ENCODE measurements at regions not wholly inside any gene's neighbourhood (a gene's known extent, or its start where the extent isn't known, plus 50 kb on each side); places are given as distances from the start of the nearest gene placed in this dataset.

DNA sequence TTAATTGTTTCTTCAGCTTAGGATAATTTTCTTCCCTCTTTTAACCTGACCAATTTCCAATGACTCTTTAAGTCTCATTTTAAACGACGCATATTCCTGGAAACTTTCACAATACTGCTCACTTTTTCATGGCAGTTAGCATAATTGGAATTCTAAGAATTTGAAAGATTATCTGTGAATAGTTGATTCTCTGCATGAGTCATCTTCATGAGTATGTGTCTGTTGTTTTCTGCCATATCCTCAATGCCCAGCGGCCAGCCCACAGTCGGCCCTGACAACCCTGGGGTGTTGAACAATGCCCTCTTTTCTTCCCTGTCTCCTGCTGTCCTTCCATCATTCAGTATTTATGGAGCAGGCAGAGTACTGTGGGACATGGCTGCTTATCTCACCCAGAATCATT, 554.2 kb downstream of the CDH26 start:
- DNase-seq, result no peak

DNA sequence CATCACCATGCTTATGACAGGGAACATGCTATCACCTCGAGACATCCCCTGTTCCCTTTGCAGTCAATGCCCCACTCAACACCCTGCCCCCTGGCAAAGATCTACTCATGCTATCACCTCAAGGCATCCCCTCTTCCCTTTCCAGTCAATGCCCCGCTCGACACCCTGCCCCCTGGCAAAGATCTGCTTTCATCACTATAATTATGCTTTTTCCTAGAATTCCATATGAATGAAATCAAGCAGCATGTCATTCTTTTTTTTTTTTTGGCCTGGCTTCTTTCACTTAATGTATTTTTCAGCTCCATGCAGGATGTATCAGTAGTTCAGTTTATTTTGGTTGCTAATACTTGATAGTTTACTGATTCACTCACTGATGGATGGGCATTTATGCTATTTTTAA, 554.9 kb downstream of the CDH26 start:
- DNase-seq, result no peak

DNA sequence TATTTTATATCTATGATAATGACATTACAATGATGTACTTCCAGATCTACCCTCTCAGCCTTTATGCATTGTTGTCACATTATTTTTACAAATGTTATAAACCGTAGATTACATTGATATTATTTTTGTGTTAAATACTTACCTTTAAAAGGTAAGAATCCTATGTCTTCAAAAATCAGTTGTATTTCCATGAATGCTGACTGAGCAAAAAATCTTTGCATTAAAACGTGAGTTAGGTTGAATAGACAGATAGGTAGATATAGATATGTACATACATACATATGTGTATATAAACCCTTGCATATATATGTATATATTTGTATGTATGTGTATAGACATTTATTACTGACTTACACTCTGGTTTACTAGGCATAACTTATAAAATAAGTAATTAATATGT, 558.2 kb downstream of the CDH26 start:
- no peak for DNase-seq

DNA sequence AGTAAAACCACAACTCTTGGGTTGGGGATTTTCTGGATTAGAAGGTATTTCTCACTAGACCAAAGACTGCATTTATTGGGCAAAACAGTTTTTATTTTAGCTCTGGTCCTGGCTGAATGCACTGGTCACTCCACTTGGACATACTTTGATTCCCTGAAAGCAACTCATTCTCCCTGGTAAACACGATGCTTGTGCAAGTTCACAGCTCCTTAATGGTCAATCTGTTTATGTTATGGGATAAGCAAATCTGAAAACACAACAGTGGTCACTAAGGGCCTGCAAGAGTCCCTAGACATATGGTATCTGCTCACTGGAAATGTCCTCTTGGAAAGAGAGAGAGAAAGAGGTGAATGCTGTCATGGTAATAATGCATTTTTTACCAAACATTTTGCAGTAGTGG, 559.8 kb downstream of the CDH26 start:
- DNase-seq, result no peak

DNA sequence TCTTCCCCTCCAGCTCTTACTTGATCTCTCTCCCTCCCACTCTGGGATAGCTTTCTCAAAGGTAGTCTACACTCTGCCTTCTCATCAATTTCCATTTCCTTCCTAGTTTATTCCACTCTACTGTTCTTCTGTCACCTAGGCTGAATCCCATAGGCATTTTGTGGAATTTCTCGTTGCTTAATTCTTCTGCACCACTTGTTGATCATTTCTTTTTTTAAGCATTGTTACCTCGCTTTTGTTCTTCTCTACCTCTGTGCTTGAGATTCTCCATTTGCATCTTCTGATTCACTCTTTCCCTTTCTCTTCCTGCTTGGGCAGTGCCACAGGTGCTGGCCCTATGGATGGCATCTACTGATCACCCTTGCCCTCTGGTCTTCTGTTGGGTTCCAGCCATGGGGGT, 567.2 kb downstream of the CDH26 start:
- no peak for DNase-seq

DNA sequence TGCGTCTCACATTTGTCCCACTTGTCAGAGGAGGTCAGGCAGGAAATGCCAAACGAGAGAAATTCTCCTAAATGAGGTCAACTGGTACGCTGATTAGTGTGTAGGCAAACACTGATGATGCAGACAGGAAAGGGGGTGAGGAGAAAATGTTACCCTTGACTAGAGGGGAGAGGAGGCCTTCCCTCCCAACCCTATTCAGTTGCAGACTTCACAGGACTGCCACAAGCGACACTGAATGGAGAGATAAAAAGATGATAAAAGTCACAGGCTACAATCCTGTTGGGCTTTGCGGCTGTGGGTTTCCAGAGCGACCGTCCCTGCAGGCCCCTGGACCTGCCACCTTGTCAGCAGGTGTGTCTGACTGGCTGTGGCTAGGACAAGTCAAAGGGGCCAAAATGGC, 569.4 kb downstream of the CDH26 start:
- DNase-seq, result no peak

DNA sequence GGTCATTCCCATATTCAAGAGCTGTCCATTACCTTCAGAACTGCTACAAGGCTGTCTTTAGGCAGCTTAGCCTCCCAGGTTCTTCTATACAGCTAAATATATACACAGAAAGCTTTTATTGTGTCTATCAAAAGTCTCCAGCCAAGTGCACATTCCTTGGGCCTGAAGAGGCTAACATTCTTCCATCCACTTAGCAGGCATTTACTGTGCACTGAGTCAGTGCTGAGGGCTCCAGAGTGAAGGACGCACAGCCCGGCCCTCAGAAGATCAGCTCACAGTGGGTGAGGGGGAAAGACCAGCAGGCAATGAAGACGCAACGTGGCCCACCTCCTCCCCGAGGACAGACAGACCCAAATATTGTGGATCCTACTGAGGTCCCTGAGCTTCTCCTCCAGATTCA, 569.9 kb downstream of the CDH26 start:
- DNase-seq, result no peak

DNA sequence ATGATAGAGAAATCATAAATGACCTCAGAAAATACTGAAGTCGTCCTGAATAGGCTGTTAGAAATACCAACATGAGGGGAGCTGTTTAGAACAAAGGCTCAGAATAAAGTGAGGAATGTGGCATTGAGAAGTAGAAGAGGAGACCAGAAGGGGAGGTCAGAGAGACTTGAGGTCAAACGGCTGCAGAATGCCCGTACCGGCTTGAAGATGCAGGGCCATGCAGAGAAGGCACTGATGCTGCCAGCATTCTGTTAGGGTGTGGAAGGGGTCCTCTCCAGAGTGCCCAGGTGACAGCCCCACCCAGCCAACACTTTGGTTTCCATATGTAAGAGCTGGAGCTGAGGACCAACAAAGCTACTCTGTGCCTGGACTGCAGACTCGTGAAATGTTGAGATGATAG, 570.9 kb downstream of the CDH26 start:
- no peak for DNase-seq

DNA sequence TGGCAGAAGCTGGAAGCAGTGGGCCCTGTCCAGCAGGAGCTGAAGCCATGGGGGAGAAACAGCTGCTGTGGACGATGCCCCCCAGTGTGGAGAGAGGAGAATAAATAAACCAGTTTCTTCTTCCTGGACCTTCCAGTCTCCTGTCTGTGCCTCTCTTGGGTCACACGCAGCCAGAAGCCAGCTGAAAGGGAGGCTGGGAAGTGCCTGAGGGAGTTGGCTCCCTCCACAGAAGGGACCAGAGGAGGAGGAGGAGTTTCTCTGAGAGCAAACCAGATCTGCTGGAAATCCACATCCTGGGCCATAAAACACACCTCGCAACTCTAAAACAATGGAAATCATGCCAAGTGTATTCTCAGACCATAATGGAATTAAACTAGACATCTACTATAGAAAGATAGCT, 577.0 kb downstream of the CDH26 start:
- DNase-seq, result no peak

DNA sequence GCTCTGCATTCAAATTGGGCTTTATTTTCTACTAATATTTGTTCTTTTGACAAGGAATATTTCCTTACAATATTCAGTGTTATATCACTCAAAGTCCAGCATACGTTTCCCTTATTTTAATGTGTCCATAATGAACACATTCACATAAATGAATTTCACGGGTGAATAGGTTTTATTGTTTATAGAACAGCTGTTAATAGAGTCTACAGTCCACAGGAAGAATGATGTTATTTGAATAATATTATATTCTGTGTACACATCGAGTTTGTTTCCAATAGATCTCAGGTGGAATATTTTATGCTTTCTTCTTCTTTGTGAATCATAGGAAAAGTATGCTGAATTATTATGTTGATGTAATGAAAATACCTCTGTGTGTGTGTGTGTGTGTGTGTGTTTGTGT, 582.4 kb downstream of the CDH26 start:
- no peak for DNase-seq

DNA sequence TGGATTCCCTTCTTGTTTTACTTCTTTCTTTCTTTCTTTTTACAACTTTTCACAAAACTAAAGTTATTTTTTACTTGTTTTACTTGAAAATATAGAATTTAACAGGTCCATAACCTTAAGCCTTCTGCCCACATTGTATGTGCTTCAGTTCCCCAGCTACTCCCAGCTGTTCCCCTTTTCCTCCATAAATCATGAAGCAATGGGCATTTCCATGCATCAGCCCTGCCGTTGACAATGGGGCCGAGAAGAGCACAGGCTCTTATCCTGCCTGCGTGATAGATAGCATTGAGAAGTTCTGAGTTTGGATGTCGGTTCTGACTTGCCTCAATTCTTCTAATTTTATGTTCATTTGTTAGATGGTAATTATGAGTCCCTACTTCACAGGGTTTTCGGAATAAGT, 583.8 kb downstream of the CDH26 start:
- no peak for DNase-seq

DNA sequence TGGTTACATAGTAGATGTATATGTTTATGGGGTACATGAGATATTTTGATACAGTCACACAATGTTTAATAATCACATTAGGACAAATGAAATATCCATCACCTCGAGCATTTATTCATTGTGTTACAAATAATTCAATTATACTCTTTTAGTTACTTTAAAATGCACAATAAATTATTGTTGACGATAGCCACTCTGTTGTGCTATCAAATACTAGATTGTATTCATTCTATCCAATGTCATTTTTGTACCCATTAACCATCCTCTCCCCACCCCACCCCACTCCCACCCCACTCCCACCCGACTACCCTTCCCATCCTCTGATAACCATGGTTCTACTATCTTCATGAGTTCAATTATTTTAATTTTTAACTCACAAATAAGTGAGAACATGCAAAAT, 585.4 kb downstream of the CDH26 start:
- no peak for DNase-seq

DNA sequence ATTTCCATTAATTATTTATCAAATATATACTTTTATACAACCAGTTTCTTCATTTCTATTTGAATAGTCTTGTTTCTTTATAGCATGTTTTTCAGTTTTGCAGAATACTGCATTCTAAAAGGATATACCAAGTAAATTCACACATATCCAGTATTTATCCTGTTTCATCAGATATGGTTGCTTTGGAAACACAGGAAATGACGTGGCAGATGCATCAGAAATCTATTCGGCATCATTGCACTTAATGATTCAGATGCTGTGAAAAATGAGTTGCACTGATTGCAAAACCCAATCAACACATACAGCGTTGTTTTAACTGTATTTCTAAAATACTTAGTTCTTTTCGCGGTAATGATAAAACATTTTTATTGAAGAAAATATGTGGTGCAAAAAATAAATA, 594.9 kb downstream of the CDH26 start:
- DNase-seq, result no peak

DNA sequence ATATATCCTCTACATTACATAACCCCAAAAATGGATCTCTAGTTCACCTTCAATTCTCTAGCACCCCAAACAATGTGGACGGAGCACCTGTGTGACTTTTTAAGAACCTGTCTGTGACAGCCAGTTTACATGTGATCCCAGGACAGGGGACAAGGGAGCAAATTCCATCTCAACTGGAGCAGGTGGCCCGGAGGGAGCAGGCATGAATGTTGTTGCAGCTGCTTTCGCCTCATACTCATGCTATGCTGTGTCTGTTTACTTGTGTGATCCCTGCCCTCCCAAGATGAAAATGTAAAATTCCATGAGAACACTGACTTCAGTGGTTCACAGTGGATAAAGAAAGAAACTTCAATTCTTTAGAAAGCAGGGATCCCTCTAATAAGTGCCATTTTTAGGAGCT, 600.3 kb downstream of the CDH26 start:
- DNase-seq, result no peak

DNA sequence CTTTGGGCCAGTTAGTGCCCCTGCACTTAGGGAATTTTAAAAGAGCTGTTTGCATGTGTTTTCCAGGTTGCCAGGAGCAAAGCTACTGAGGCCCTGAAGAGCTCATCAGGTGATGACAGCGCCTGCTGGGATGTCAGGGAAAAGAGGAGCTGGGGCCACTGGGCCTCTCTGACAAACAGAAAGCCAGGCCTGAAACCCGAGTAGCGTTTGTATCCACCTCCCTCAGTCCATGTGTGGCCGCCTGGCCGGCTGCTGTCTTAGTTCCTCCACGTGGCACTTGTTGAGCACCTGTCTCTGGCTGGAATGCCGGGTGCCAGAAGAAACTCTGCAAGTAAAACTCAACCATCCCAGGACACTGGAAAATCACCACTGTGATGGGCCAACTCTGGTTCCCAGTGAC, 601.2 kb downstream of the CDH26 start:
- no peak for DNase-seq

DNA sequence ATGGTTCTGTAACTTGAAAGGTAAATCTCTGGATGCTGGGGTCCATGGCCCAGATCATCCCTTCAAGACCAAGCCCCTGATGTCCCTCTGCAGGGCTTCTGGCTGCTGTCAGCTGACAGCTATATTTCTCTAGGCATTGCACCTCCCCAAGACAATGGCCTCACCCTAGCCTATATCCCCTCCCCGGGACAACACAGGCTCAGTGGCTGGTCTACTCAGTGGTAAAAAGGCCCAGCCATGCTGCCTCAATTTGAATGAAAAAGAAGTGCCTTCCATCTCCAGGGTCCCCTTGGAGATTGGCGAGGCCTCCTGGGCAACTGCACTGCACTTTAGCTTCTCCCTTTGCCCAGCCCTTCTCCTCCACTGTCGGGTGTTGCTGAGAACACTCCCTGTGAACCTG, 602.8 kb downstream of the CDH26 start:
- DNase-seq, result no peak

DNA sequence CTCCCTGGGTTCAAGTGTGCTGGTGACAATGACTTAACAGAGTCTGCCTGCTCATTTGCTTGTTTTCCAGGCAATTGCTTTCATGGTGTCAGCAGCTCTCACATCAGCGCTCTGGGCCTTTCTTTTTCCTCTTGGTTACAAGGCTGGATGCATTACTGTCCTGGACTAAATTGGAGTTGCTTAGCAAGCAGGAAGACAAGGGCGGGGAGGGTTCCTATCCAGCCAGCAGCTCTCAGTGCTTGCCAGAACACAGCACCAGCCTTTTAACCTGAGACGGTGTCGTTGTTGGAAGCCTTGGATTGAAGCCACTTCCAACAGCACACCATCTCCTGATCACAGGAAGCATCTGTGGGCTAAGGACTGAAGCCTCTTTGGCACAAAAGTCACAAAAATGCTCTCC, 606.9 kb downstream of the CDH26 start:
- DNase-seq, result no peak

DNA sequence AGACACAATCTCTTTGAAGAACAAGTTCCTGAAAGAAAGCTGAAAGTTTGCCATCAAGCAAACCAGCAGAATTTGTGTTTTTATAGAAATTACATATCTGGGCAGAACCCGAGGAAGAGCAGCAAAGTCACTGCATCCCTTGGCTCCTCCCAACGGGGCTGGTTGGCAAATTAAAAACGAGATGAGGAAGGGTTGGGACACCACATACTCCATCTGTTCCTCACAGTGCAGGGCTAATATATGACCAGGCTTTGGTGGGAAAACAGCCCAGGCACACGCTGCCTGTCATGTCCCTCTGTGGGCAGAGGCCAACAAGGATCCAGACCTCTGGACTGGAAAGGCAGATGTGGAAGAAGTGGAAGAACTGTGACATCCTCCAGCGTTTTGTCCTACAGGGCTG, 607.3 kb downstream of the CDH26 start:
- DNase-seq, result no peak

DNA sequence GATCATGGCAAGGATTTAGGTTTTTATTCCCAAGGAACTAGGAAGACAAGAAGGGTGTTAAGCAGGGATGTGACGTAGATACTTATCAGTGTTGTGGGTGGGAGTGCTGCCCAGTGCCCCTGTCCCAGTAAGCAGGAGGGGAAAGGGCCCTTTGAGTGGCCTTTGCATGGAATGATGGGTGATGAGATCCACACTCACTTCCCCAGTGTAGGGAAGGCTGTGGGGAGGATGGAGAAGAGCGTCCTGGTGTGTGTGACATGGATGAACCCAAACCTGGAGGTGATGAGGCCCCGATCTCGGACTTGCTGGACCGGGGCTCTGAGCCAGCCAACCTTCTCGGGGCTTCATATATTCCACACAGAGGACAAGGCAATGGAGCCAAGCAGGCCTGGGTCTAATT, 610.9 kb downstream of the CDH26 start:
- no peak for DNase-seq

DNA sequence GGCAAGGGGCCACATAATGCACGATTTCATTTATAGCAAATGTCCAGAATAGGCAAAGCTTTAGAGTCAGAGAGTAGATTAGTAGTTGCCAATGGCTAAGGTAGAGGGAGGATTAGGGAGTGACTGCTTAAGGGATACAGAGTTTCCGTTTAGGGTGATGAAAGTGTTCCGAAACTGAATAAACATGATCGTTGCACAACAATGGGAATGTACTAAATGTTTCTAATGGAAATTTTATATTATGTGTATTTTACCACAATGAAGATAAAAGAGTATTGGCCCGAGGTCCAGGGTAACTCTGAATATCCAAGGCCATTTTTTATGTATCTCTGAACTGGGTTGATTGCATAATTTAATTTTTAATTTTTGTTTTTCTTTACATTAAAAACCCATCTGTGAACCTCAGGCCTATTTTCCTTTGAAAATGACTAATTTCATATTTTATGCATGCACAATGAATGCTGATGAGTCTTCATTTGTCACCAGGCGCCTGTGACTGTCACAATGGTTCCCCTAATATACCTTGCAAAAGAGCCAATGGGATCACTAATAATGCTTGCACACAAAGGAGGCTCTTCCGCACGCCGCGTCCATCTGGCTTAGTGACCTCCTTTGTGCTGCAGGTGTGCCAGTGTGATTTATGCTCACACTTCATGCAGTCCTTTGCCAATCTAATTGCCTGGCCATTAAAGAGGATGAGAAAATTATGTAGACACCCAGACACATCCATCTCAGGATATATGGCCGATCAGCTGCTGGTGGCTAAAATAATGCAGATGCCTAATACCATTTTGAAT, 612.5 kb downstream of the CDH26 start:
- DNase-seq, result no peak

DNA sequence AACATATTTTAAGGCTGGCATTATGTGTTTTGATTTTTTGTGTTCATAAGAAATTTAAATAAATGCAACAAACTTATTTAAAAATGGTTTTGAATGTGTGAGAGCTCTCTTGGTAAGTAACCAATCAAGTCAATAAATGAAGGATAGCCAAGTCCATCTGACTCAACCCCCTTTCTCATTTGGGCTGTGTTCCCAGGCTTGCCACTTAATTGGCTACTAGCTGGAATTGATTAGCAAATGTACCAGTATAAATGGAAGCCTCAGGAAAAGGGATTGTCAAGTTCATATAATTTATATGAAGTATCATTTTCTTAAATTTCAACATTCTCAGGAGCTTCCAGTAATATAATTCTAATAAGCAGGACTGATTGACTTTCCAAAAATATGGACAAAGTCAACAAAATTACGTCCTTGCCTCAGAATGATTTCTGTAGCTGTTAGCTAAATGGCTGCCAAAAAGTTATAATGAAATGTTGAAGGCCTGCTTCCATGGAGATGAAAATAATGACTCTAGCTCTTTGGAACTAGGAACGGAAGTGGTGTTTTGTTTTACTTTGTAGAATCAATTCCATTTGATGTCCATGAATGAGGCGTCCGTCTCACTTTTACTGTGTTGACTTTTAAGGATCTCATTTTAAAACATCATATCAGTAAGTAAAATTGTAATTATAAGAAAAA, 614.9 kb downstream of the CDH26 start:
- no peak for DNase-seq

DNA sequence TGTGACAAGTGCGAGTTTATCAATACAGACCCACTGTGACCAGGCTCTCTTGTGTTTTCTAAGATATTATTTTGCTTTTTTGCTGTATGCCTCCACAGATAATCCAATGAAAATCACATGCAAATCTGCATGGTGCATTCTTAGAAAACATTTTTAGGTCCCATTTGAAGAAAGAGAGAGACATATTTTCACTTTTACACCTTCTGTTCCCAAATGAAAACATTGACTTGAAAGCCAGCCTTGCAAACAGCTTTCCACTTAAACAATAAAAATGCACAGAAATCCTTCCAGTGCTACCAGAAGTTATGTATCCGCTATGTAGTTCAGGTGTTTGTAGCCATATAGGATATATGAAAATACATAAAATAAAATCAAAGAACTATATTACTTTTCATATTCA, 618.0 kb downstream of the CDH26 start:
- no peak for DNase-seq

DNA sequence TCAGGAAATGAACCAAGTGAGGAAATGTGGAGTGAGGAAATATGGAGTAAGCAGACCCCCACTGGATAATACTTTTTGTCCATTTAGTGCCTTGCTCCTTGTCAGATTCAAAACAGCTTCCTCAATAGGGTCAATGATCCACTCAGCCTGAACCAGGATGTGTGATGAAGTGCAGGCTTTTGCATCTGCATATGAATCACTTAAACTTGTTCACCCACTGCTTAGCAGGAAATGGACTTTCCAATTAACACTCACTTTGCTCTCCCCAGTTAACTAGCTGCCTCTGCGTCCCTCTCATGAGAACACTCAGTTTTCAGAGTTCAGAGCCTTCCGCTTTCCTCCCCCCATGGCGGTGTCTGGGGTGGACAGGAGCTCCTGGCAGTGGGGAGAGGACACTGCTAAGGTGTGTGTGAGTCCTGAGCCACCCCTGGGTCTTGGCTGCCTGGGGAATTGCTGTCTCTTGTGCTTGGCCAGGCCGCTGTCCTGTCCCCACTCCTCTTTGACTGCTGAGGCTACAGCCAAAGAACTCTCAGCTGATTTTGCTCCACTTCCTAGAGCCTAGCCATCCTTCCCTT, 621.8 kb downstream of the CDH26 start:
- no peak for DNase-seq

DNA sequence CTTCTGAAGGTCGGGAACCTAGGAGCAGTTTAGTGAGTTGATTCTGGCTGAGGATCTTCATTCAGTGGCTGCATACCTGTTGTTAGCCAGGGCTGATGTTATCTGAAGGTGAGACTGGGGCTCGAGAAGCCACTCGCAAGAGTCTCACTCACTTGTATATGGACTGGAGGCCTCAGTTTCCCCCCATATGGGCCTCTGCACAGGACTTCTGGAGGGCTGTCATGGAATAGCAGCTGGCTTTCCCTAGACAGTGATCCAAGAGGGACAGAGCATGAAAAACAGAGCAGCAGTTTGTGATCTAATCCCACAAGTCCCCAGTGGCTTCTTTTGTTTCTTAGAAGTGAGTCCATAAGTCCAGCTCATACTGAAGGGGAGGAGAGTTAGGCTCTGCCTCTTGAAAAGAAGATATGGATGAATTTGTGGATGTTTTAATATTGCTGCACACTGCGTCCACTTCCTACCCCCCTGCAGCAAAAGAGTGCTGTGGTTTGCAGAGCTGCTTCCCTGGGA, 623.4 kb downstream of the CDH26 start:
- no peak for DNase-seq

All from left kidney (tissue), 1 donor.